Vagina (tissue), 2 donors: ENCODE measurements at regions not wholly inside any gene's neighbourhood (a gene's known extent, or its start where the extent isn't known, plus 50 kb on each side); places are given as distances from the start of the nearest gene placed in this dataset.

Source experiments
- POLR2A ChIP-seq, 2 donors: fragments of 450-650 bp; IDR thresholded peaks; one replicate each; pipeline ENCODE4 v1.6.1; 2017; ENCODE audit warnings: antibody characterized with exemption in 2 of 2, mild to moderate bottlenecking in 2 of 2, moderate library complexity in 2 of 2
- POLR2AphosphoS5 ChIP-seq, 2 donors: sonication (generic); formaldehyde crosslinking; IDR thresholded peaks; one replicate each; pipeline ENCODE4 v1.9.0; 2017; ENCODE audit warnings: antibody characterized with exemption in 2 of 2, mild to moderate bottlenecking in 2 of 2, low read depth in 1 of 2; ENCODE audit not compliant: insufficient read depth in 1 of 2
- TF ChIP-seq, protein P1 (sequence below), 3 experiments: fragments of 450-650 bp in 2 of 3; fragments of 200-600 bp in 1 of 3; sonication (generic) in 1 of 3; IDR thresholded peaks; one replicate each; pipeline ENCODE4 v1.5.1; 2017 to 2019; ENCODE audit warnings: antibody characterized with exemption in 3 of 3, mild to moderate bottlenecking in 2 of 3, moderate library complexity in 2 of 3

DNA sequence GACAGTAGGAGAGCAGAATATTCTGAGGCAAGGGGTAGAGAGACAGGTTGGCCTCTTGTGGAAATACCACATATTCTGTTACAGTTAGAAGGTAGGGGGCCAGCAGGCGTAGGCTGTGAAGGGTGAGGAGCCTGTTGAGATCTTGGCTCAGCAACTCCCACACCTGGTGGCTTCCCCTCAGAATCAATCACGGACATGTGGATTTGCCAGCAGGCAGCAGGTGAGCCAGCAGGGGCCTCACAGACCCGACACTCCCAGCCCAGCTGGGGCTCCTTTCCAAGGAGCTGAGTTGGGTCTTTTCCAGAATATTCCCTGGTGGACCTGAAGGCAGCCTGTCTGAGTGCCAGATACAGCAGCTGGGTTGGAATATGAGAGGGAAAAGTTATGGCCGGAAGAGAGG, 150.0 kb upstream of the CRY1 start:
- TF ChIP-seq POLR2A (IDR thresholded peaks at IDR 0.05) (no peak), POLR2AphosphoS5 (IDR thresholded peaks at IDR 0.05; ENCODE audit: insufficient read depth in 1 of 2, low read depth in 1 of 2) (no peak)
- TF ChIP-seq, protein P1, sequence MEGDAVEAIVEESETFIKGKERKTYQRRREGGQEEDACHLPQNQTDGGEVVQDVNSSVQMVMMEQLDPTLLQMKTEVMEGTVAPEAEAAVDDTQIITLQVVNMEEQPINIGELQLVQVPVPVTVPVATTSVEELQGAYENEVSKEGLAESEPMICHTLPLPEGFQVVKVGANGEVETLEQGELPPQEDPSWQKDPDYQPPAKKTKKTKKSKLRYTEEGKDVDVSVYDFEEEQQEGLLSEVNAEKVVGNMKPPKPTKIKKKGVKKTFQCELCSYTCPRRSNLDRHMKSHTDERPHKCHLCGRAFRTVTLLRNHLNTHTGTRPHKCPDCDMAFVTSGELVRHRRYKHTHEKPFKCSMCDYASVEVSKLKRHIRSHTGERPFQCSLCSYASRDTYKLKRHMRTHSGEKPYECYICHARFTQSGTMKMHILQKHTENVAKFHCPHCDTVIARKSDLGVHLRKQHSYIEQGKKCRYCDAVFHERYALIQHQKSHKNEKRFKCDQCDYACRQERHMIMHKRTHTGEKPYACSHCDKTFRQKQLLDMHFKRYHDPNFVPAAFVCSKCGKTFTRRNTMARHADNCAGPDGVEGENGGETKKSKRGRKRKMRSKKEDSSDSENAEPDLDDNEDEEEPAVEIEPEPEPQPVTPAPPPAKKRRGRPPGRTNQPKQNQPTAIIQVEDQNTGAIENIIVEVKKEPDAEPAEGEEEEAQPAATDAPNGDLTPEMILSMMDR (IDR thresholded peaks at IDR 0.05), result no peak
